C4-2B (cell line): ENCODE measurements at regions not wholly inside any gene's neighbourhood (a gene's known extent, or its start where the extent isn't known, plus 50 kb on each side); places are given as distances from the start of the nearest gene placed in this dataset.

Experiments
- H3K27ac ChIP-seq: fragments of 450-650 bp; 2 replicates; pipeline ENCODE4 v1.5.1; 2017
- ZFX ChIP-seq: fragments of 450-650 bp; IDR thresholded peaks from 2 replicates; pipeline ENCODE4 v1.6.1; 2017
- TF ChIP-seq, protein P1 (sequence below): fragments of 450-650 bp; conservative IDR thresholded peaks from 2 replicates; pipeline ENCODE4 v1.5.1; 2017; ENCODE audit warnings: mild to moderate bottlenecking

DNA sequence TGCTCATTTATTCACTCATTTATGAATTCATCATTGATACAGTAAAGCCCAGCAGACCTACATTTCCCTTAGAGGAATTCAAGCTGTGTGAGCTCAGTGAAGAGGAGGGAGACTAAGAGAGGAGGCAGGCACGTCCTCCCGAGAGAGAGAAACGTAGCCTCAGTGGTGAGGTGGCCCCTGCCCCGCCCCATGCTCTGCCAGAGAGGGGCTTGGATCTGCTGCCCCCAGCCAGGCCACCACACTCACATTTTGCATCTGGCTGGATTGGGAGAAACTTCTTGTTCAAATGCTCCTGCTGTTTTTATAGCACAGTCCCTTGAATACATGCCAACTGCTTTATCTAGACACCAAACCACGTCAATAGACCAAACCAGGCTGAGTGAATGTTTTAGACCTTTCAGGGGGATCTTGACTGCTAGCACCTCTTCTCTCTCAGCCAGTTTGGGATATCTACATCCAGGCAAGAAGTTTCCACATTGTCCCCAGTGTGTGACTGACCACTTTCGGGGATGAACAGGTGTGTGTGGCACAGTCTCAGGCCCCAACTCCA is 67.7 kb upstream of the AJAP1 start:
- TF ChIP-seq, protein P1, sequence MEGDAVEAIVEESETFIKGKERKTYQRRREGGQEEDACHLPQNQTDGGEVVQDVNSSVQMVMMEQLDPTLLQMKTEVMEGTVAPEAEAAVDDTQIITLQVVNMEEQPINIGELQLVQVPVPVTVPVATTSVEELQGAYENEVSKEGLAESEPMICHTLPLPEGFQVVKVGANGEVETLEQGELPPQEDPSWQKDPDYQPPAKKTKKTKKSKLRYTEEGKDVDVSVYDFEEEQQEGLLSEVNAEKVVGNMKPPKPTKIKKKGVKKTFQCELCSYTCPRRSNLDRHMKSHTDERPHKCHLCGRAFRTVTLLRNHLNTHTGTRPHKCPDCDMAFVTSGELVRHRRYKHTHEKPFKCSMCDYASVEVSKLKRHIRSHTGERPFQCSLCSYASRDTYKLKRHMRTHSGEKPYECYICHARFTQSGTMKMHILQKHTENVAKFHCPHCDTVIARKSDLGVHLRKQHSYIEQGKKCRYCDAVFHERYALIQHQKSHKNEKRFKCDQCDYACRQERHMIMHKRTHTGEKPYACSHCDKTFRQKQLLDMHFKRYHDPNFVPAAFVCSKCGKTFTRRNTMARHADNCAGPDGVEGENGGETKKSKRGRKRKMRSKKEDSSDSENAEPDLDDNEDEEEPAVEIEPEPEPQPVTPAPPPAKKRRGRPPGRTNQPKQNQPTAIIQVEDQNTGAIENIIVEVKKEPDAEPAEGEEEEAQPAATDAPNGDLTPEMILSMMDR, result no peak
- H3K27ac ChIP-seq, result no peak overlapping the region

DNA sequence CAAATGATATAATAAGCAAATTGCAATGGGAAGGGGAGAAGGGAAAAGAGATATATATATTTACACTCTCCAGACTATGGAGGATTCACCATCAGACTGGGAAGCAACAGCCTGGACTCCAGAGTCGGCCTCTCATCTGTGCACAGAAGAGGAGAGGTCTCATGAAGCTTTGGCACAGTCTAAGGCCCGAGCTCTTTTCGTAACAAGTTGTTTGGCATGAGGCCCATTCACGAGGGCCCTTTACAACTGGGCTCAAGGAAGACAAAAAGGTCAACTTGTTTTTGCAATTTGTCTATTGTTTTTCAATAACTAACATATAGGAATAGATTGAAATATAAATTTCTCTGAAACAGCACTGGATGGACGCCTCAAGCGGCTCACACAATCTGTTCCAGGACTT is 66.7 kb upstream of the AJAP1 start:
- TF ChIP-seq ZFX, result no peak
- TF ChIP-seq, protein P1, result no peak
- H3K27ac ChIP-seq, result no peak overlapping the region

DNA sequence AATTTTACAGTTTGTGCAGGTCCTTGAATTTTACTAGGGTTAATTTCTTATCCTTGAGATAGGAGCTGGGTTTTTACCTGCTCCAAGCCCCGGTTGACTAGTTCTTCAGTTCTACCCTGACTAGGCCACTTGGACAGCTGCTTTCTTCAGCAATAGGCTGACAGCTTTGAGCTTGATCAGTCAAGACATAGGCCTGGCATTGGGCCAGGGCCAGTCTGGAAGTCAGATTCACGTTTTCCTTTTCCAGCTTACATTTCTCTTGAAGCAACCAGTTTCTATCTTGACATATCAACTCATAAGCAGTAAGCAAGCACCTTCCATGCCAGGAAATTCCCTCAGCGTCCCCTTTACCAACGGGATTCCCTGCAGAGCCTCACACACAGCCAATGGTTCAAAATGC is 63.7 kb upstream of the AJAP1 start:
- TF ChIP-seq ZFX, result no peak
- TF ChIP-seq, protein P1, result no peak
- H3K27ac ChIP-seq, result no peak overlapping the region

DNA sequence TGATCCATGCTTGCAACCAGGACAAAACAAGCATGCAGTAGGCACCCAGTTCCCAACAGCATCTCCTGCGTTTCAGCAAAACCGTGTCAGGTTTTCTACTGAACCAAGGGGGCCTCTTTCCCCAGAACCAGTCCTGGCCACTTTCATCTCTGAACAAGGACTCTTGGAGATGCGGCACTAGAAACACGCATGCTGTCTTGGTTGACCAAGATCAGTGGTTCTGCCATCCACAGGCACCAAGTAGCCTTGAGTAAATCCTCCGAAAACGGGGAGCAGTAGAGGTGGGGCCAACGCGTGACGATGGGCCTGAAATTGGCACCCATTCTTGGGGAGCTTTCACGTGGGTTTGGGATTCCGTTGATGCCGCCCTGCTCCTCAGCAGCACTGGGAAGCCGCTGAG is 62.5 kb upstream of the AJAP1 start:
- no peak overlapping the region for H3K27ac ChIP-seq
- TF ChIP-seq, protein P1, result no peak
- TF ChIP-seq ZFX, result no peak

DNA sequence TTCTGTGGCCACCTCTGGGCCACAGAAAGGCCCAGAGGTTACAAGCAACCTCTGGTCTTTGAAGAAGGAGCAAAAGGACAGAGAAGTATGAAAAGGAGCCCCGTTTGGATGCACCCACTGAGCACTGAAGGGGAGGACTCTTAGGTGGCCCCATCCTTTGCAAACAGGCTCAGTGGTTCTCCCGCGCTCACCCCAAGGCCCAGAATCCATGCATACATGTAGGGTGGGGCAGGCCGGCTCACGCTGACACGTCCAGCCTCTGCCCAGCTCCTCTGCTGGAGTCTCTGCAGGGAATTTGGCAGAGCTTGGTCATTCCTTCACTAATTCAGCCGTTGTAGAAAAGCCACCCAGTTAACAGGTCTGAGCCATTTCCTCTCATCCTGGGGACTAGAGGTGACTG is 61.3 kb upstream of the AJAP1 start:
- H3K27ac ChIP-seq, result no peak overlapping the region
- TF ChIP-seq, protein P1, result no peak
- TF ChIP-seq ZFX, result no peak

DNA sequence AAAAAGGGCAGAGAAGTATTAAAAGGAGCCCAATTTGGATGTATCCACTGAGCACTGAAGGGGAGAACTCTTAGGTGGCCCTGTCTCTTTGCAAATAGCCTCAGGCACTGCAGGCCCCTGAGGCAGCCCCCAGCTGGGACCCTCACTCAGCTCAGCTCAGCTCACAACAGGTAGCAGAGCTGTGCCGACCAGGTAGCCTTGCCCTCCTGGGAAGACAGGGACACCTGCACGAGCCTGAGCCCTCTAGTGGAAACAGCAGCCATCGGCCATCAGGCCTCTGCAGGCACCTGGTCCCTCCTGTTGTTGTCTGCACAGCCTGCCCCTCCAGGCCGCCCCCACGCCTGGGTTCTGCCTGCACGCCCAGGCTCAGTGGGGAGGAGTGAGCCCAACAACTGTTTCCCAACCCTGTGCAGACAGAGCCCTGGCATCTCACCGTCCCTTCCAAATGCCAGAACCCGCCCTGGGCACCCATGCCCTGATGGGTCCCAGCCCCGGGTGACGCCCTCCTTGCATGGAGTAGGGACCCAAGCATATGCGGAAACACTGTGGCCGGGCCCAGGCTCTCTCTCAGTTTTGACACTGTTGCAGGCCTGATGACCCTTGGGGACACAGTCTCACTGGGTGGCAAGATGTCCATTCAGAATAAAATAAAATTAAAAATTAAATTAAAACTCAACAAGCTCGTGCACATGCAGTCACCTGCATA is 60.0 kb upstream of the AJAP1 start:
- TF ChIP-seq, protein P1, result no peak
- TF ChIP-seq ZFX, result no peak
- H3K27ac ChIP-seq, result no peak overlapping the region

DNA sequence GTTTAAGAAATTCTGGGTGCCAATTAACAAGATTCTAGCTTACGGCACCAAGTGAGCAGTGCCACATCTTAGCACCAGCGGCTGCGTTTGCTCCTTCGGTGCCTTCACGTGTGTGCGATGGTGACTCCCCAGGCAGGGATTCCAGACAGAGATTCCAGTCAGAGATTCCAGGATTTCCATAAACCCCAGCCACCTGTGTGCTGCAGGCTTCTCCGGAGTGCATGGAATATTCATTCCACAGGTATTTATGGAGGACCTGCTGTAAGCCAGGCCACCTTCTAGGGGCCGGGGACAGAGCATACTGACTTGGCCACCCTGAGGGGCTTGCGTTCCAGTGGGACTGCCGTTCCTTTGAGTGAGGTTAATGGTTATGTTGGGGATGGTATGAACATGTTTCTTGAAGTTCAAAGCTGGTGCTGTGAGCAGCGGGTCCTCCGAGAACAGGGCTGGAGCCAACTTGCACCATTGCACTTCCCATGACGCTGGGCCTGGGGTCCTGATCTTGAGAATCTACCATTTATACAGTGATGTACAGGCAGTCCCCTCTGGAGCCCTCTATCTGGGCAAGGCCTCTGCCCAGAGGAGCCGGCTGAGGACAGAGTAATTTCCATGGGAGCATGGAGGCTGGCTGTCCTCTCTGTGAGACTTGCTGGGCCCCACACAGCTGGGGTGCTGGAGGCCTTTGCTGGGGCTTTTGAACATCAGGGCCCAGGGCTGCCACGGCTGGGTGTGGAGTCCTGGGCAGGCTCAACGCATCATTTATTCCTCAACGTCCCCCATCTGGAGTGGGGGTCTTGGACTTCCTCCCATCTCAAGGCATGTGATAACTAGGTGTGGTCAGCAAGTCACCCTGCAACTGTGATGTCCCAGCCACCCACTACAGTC is 58.8 kb upstream of the AJAP1 start:
- H3K27ac ChIP-seq, result peak overlapping the region; percentile 67; the same call in 1 of the 2 replicates
- TF ChIP-seq, protein P1, result no peak
- TF ChIP-seq ZFX, result no peak
